Calu3 (cell line): ENCODE measurements at regions not wholly inside any gene's neighbourhood (a gene's known extent, or its start where the extent isn't known, plus 50 kb on each side); places are given as distances from the start of the nearest gene placed in this dataset.

Experiments
- BruUV-seq: library from RNA; stranded (reverse); fragments of 400-500 nt; replicated peaks from 2 replicates; lab custom pipeline; 2021; lab: Mats Ljungman, UMichigan
- CTCF ChIA-PET: fragments of 300-600 bp; sonication (Branson Sonifier 250); formaldehyde crosslinking; loops from one replicate; lab custom pipeline; 2022; ENCODE audit warnings: antibody characterized with exemption; lab: Charles Lee
- DNase-seq: peaks from one replicate; pipeline ENCODE4 v3.0.0; 2022
- H3K27ac Mint-ChIP-seq: one replicate; pipeline ENCODE4 v1.8.0; 2022; ENCODE audit warnings: mixed read lengths; ENCODE audit not compliant: unreplicated experiment
- H3K27me3 Mint-ChIP-seq: one replicate; pipeline ENCODE4 v1.8.0; 2022; ENCODE audit warnings: mixed read lengths; ENCODE audit not compliant: unreplicated experiment
- H3K36me3 Mint-ChIP-seq: one replicate; pipeline ENCODE4 v1.8.0; 2022; ENCODE audit warnings: mild to moderate bottlenecking, moderate library complexity, mixed read lengths; ENCODE audit not compliant: insufficient read depth, unreplicated experiment
- H3K4me1 Mint-ChIP-seq: one replicate; pipeline ENCODE4 v1.8.0; 2022; ENCODE audit warnings: mild to moderate bottlenecking, low read depth, mixed read lengths; ENCODE audit not compliant: unreplicated experiment
- H3K4me3 Mint-ChIP-seq: one replicate; pipeline ENCODE4 v1.8.0; 2022; ENCODE audit warnings: mild to moderate bottlenecking, low read depth, moderate library complexity, mixed read lengths; ENCODE audit not compliant: unreplicated experiment
- H3K9me3 Mint-ChIP-seq: one replicate; pipeline ENCODE4 v1.8.0; 2022; ENCODE audit warnings: low read depth, mixed read lengths; ENCODE audit not compliant: unreplicated experiment
- intact Hi-C: fragments of 100-400 bp; cut with micrococcal nuclease; formaldehyde crosslinking; loops from one replicate; pipeline ENCODE4 v1.10.0; 2022; ENCODE audit not compliant: unreplicated experiment
- TF ChIP-seq, protein P1 (sequence below): fragments of 200-600 bp; IDR thresholded peaks from one replicate; pipeline ENCODE4 v1.8.0; 2022; ENCODE audit warnings: antibody characterized with exemption; ENCODE audit not compliant: unreplicated experiment

DNA sequence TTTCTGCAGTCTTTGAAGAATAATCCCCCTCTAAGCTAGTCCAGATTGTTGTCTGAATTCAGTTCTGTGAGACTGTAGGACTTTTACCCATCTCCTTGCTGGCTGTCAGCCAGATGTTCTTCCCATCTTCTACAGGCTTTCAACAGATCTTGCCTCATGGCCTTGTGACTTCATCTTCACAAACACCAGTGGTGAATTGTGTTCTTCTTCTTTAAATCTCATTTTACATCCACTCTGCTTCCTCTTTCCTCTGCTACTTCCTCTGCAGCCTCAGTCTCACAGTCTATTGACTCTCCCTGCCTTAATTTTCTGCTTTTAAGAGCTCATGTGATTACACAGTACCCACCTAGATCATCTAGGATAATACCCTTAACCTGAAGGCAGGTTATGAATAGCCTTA, 859.0 kb upstream of the SLITRK1 start:
- intact Hi-C loops, result no loop called here
- H3K4me3 Mint-ChIP-seq, result no peak overlapping the region
- H3K27ac Mint-ChIP-seq, result no peak overlapping the region
- H3K4me1 Mint-ChIP-seq, result no peaks in the 10 kb centered on the region
- BruUV-seq, result no TSS peak
- no peak for DNase-seq
- TF ChIP-seq, protein P1, sequence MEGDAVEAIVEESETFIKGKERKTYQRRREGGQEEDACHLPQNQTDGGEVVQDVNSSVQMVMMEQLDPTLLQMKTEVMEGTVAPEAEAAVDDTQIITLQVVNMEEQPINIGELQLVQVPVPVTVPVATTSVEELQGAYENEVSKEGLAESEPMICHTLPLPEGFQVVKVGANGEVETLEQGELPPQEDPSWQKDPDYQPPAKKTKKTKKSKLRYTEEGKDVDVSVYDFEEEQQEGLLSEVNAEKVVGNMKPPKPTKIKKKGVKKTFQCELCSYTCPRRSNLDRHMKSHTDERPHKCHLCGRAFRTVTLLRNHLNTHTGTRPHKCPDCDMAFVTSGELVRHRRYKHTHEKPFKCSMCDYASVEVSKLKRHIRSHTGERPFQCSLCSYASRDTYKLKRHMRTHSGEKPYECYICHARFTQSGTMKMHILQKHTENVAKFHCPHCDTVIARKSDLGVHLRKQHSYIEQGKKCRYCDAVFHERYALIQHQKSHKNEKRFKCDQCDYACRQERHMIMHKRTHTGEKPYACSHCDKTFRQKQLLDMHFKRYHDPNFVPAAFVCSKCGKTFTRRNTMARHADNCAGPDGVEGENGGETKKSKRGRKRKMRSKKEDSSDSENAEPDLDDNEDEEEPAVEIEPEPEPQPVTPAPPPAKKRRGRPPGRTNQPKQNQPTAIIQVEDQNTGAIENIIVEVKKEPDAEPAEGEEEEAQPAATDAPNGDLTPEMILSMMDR, result no peak
- no peaks in the 10 kb centered on the region for H3K27me3 Mint-ChIP-seq
- CTCF ChIA-PET, result no interaction called here
- H3K36me3 Mint-ChIP-seq, result no peaks in the 10 kb centered on the region
- no peaks in the 10 kb centered on the region for H3K9me3 Mint-ChIP-seq

DNA sequence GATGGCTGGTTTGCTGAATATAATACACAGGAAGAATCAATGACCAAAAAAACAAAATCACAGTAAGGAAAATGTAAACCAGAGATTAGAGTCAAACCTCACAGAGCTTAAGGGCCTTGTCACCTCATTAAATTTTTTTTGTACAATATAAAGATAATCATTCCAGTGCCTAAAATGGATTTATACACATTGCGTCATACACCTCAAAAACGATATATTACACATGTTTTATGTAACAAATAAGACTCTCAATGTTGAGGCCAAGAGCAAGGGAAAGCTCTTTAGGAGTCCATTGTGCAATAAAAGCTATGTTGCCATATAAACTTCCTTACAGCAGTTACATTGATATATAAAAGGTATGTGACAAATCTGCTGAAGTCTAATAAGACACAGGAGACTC, 856.7 kb upstream of the SLITRK1 start:
- CTCF ChIA-PET, result no interaction called here
- TF ChIP-seq, protein P1, result no peak
- no peaks in the 10 kb centered on the region for H3K27me3 Mint-ChIP-seq
- no peak overlapping the region for H3K4me3 Mint-ChIP-seq
- no peaks in the 10 kb centered on the region for H3K9me3 Mint-ChIP-seq
- no peak for DNase-seq
- no TSS peak for BruUV-seq
- H3K27ac Mint-ChIP-seq, result no peak overlapping the region
- H3K4me1 Mint-ChIP-seq, result no peaks in the 10 kb centered on the region
- intact Hi-C loops, result no loop called here
- H3K36me3 Mint-ChIP-seq, result no peaks in the 10 kb centered on the region

DNA sequence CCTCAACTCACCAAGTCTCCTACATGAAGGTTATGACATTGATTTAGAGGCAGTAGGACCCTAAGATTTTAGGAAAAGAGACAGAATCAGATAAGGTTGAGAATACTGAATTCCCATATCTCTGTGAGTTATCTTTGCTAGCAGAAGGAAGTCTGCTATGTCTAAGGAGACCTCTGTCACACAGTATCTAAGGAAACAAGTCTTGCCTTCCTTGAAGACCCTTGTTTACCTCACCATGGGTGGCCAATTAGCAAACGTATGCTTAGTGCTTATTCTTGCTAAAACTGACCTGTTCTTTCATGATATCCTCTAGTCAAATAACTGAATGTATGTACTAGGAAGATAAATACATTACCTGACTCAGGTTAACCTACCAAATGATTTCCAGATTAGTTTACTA, 855.4 kb upstream of the SLITRK1 start:
- no peak overlapping the region for H3K4me3 Mint-ChIP-seq
- no peak for DNase-seq
- no peak overlapping the region for H3K27ac Mint-ChIP-seq
- H3K9me3 Mint-ChIP-seq, result no peaks in the 10 kb centered on the region
- H3K36me3 Mint-ChIP-seq, result no peaks in the 10 kb centered on the region
- TF ChIP-seq, protein P1, result no peak
- H3K4me1 Mint-ChIP-seq, result no peaks in the 10 kb centered on the region
- CTCF ChIA-PET, result no interaction called here
- BruUV-seq, result no TSS peak
- intact Hi-C loops, result no loop called here
- H3K27me3 Mint-ChIP-seq, result no peaks in the 10 kb centered on the region

DNA sequence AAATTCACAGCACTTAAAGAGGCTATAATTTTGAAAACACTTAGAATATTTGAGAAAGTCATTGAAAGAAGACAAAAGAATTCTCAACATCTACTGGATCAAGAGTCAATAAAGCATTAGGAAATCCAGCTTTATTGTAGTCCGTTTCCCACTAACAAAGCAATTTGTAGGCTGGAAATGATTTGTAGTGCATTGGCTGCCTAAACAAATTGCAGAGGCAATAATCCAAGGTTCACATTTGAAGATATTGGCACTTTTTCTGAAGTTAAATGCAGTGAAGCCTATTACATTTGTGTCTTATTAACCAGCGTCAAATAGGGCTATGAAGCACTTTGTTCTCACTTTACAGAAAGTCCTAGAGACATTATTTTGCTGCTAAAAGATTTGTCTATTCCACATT, 848.1 kb upstream of the SLITRK1 start:
- TF ChIP-seq, protein P1, result no peak
- CTCF ChIA-PET, result no interaction called here
- Mint-ChIP-seq H3K4me3 (no peak overlapping the region), H3K9me3 (no peaks in the 10 kb centered on the region), H3K27me3 (no peaks in the 10 kb centered on the region), H3K36me3 (no peaks in the 10 kb centered on the region), H3K27ac (no peak overlapping the region), H3K4me1 (no peaks in the 10 kb centered on the region)
- no peak for DNase-seq
- intact Hi-C loops, result no loop called here
- no TSS peak for BruUV-seq
